ENCODE measurements at regions not wholly inside any gene's neighbourhood (a gene's known extent, or its start where the extent isn't known, plus 50 kb on each side); places are given as distances from the start of the nearest gene placed in this dataset.
A peak's percentile ranks its signal among the peaks of the same experiment; 100 is the strongest.

- DNase-seq (ENCODE audit: low read depth) = peak; percentile 100
Observed at GRCh38 chr20:51335329-51335841, 207.1 kb downstream of the NFATC2 start.

- DNase-seq (ENCODE audit: low read depth) = no peak
Observed at GRCh38 chr20:51334609-51335008, 207.9 kb downstream of the NFATC2 start.

- DNase-seq (ENCODE audit: low read depth) = no peak
Observed at GRCh38 chr20:51333971-51334370, 208.5 kb downstream of the NFATC2 start.

DNA sequence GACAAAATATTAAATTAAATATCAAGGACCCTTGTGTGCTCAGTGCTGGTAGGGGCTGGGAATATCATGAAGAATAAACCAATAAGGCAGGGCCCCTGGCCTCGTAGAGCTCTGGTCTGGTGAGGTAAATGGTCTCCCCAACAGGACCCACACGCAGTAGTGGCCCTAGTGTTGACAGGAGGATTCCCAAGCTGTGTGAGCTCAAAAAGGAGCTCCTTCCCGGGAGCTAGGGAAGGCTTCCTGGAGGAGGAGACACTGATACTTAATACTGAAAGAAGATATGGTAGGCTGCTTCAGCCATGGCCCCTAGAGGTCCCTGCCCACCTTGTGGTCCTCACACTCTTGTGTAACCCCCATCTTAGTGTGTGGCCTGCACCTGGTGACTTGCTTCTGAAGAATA lies 209.1 kb downstream of the NFATC2 start:
- no peak for DNase-seq (ENCODE audit: low read depth)

- DNase-seq (ENCODE audit: low read depth) = no peak
Observed at GRCh38 chr20:51331481-51331880, 211.0 kb downstream of the NFATC2 start.

DNA sequence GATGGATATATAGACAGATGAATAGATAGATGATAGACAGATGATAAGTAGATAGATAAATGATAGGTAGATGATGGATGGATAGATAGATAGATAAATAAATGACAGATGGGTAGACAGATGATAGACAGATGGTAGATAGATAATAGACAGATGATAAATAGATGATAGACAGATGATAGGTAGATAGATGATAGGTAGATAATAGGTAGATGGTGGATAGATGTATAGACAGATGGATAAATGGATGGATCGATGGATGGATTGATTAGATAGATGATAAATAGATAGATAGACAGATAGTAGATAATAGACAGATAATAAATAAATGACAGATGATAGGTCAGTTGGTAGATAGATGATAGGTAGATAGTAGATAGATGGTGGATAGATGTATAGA lies 212.7 kb downstream of the NFATC2 start:
- DNase-seq (ENCODE audit: low read depth) = no peak

GRCh38 chr20:51327251-51327841 lies 215.2 kb downstream of the NFATC2 start:
- peak; percentile 100 for DNase-seq (ENCODE audit: low read depth)

DNA sequence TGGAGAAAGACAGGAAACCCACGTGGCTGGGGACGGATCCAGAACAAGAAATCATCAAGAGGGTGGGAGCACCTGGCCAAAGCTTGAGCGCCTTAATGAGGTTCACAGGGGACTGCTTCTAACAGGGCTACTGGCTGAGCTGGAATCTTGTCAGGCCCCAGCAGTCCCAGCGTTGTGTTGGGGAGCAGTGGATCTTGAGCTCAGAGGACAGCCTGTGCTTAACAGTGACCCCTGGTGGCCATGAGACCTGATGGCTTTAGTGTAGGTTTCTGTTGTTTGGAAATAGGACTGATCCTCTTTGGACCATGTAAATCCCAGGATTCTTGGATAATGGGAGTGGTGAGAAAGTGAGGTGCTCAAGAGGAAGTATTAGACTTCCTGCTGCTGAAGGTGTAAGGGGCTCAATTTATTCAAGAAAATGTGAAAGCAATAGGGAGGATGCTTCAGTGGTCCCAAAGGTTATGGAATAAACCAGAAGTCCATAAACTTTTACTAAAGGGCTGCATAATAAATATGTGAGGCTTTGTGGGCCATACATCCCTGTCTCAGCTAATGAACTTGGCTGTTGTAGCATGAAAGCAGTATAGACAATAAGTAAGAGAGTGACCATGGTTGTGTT lies 216.2 kb downstream of the NFATC2 start:
- DNase-seq (ENCODE audit: low read depth) = no peak

GRCh38 chr20:51322164-51322707 lies 220.3 kb downstream of the NFATC2 start:
- no peak for DNase-seq (ENCODE audit: low read depth)

DNA sequence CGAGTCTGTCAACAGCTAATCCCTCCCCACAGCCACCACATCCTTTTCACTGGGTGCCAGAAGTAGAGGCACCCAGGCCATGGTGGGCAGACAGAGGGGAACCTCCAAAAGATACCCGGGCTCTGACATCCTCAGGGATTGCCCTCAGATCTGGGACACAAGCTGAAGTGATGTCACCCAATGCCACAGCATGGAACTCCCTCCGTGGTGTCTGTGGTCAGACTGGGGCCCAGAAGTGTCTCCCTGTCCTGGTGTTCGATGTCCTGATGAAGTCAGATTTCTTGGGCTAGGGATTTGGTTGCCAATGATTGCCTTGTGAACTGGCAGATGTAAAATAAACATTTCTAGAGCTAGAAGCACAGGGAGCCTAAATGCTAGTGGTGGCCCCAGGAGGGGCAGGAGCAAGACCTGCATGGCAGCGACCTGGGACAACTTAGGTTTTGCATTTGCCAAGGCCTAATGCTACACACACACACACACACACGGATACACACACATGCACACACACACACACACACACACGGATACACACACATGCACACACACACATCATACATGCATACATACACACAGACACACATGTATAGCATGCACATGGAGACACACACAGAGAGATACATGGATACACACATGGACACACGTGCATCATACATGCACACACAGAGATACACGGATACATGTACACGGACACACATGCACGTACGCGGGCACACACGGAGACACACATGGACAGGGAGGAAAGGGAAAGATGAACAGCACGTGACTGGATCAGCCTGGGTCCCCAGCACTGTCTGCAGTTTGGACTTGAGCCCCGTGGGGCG lies 221.0 kb downstream of the NFATC2 start:
- no peak for DNase-seq (ENCODE audit: low read depth)

DNA sequence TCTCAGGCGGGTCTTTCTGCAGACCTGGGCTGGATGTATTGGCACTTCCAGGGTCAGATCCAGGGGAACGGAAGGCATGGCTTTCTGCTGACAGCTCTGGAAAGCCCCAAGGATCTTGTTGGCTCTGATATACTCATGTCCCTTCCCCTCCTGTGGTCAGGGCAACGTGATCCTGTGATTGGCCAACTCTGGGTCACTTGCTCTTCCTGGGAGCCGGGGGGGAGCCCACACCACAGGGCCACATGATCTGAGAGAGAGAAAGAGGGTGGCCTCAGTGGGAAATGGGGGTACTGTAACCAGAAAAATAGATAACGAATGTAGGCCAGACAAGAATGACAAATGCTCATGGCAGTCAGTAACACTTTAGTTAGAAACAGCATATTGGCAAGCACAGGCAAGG lies 223.0 kb downstream of the NFATC2 start:
- DNase-seq (ENCODE audit: low read depth) = no peak

DNA sequence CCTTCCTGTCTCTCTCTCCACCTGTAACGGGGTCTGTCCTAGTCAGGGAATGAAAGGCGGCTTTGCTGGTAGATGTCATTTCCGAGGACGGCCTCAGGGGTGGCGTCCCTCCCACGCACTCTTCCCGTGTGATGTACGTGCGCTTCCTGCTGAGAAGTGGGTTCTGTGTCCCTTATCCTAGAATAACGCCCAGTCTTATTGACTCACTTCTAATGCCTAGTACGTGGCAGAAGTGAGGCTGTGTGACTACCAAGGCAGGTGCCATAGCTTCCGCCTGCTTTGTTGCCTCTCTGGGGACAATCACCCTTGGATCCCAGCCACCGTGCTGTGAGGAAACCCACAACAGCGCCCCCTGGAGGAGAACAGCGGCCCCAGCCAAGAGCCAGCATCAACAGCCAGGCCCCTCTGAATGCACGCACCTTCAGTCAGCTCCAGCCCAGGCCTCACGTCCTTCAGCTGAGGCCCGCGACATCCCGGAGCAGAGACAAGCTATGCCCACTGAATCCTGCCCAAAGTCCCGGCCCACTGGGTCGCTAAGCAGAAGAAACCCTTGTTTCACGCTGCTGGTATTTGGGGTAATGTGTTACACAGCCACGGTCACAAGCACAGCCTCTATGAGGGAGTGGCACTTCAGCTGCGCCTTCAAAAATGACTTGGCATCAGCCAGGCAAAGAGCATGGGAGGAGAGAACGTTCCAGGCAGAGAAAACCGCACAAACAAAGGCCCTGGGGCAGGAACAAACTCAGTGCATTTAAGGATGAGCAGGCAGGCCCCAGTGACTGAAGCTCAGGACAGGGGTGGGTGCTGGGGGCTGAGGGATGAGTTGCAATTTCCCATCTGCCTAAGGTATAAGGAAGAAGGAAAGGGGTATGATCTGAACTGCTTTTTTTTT lies 224.2 kb downstream of the NFATC2 start:
- no peak for DNase-seq (ENCODE audit: low read depth)

DNA sequence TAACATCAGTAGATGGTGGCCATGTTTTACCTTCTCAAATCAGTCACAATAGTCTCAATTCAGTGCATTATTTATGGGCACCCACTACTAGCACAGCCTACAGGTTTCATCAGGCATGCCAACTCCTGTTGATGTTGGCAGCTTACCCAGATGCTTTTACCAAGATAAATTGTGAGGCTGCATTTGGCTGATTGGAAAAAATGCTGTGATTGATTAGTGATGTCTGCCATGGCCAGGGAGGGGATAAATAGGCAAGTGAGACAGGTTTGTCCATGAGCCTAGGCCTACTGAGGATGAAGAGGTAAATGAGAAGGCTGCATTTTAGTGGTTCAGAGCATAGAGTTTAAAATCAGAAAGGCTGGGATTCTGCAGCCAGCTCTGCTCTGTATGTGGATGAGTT lies 227.1 kb downstream of the NFATC2 start:
- DNase-seq (ENCODE audit: low read depth) = no peak

DNA sequence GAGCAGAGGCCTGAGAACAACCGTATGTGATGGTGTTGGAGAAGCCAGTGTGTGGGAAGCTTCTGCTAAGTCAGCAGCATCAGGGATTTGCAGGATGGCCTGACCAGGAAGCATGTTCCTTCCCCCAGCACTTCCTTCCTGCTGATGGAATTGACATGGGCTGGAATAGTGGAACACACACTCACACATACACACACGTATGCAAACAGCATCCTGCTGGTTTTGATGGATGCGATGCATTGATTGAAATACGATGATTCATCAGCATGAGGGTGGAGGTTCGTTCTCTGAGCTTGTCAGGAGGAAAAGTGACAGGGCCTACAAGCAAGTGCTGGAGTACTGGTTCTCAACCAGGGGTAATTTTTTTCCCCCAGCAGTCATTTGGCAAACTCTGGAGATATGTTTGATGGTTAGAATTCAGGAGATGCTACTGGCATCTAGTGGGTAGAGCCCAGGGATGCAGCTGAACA lies 229.1 kb downstream of the NFATC2 start:
- no peak for DNase-seq (ENCODE audit: low read depth)

DNA sequence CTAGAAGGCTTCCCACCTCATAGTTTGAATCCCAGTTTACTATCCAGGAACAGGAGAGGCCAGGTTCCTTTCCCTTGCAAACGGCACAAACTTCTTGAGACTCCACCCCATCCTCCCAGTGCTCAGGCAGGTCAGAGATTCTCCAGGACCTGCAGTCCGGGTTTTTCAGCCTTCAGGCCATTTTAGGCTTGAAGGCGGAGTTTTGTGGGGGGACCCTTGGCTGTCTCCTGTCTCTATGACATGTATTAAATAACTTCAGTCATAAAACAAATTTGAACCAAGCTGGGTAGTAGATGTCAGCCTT lies 230.1 kb downstream of the NFATC2 start:
- DNase-seq (ENCODE audit: low read depth) = no peak

- no peak for DNase-seq (ENCODE audit: low read depth)
Observed at GRCh38 chr20:51311636-51312479, 230.7 kb downstream of the NFATC2 start.

- DNase-seq (ENCODE audit: low read depth) = no peak
Observed at GRCh38 chr20:51310216-51310615, 232.3 kb downstream of the NFATC2 start.

GRCh38 chr20:51309128-51309527 lies 233.4 kb downstream of the NFATC2 start:
- DNase-seq (ENCODE audit: low read depth) = no peak

- peak; percentile 72 for DNase-seq (ENCODE audit: low read depth)
Observed at GRCh38 chr20:51306521-51307358, 235.8 kb downstream of the NFATC2 start.

DNA sequence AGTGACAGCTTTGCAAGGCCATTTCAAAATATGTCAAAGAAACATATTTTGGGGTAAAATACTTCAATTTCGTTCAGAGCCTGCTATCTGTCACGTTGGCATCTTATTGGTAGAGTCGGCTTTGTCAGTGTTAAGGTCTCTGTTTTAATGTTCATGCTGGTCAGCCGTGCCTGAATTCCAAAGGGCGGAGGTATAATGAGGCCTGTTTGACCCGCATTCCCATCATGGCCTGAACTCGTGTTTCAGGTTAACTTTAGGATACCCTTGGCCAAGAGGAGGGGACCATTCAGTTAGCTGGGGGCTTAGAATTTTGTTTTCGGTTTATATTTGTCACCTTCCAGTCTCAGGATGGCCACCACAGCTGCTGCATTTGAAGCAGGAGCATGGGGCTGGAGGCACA lies 236.4 kb downstream of the NFATC2 start:
- DNase-seq (ENCODE audit: low read depth) = no peak

Data from HS-5 (cell line).